IMR-90 (cell line): ENCODE measurements at regions not wholly inside any gene's neighbourhood (a gene's known extent, or its start where the extent isn't known, plus 50 kb on each side); places are given as distances from the start of the nearest gene placed in this dataset.

Source experiments
- ATAC-seq: fragments of 200-7000 bp; cut with Tn5 transposase; 2 replicates; pipeline ENCODE4 v1.9.1; 2020; ENCODE audit warnings: low read depth, mild to moderate bottlenecking, moderate library complexity
- BruUV-seq: library from RNA; stranded (reverse); fragments of 400-500 nt; replicated peaks from 2 replicates; lab custom pipeline; 2021; lab: Mats Ljungman, UMichigan
- CTCF ChIA-PET: fragments of 300-600 bp; formaldehyde crosslinking; extraction: SDS; loops from one replicate; lab custom pipeline; 2021; ENCODE audit warnings: antibody characterized with exemption; lab: Yijun Ruan, JAX
- POLR2A ChIA-PET: fragments of 300-600 bp; sonication (Branson Sonifier 250); formaldehyde crosslinking; loops from one replicate; lab custom pipeline; 2022; ENCODE audit warnings: antibody characterized with exemption; ENCODE audit not compliant: unreplicated experiment; lab: Charles Lee
- DNase-seq: peaks from one replicate; pipeline ENCODE4 v3.0.0; 2013
- H2AFZ ChIP-seq: replicated peaks from 2 replicates; pipeline ENCODE3; 2013; ENCODE audit warnings: low read length, mild to moderate bottlenecking; ENCODE audit not compliant: poor library complexity
- H2AK5ac ChIP-seq: 2 replicates; pipeline ENCODE4 v1.6.1; 2013; ENCODE audit warnings: low read depth, low read length, inconsistent platforms
- H2AK9ac ChIP-seq: replicated peaks from 2 replicates; pipeline ENCODE3; 2013; ENCODE audit warnings: mild to moderate bottlenecking, low read depth, low read length, moderate library complexity; ENCODE audit not compliant: poor library complexity
- H2BK120ac ChIP-seq: 2 replicates; pipeline ENCODE4 v1.6.1; 2013; ENCODE audit warnings: low read depth, low read length, inconsistent platforms
- H2BK15ac ChIP-seq: 3 replicates; pipeline ENCODE4 v1.6.1; 2013; ENCODE audit warnings: low read depth, low read length, inconsistent platforms
- H2BK20ac ChIP-seq: 2 replicates; pipeline ENCODE4 v1.6.1; 2013; ENCODE audit warnings: low read depth, mild to moderate bottlenecking, inconsistent platforms, low read length, moderate library complexity
- H2BK5ac ChIP-seq: 2 replicates; pipeline ENCODE4 v1.6.1; 2013; ENCODE audit warnings: mild to moderate bottlenecking, low read depth, low read length, inconsistent platforms; ENCODE audit not compliant: poor library complexity, severe bottlenecking
- H3K14ac ChIP-seq: replicated peaks from 2 replicates; pipeline ENCODE4 v1.6.1; 2013; ENCODE audit warnings: low read depth, low read length, inconsistent platforms
- H3K18ac ChIP-seq: 2 replicates; pipeline ENCODE4 v1.6.1; 2013; ENCODE audit warnings: low read depth, low read length, control low read depth
- H3K23ac ChIP-seq: 2 replicates; pipeline ENCODE4 v1.6.1; 2013; ENCODE audit warnings: low read depth, low read length, inconsistent platforms
- H3K27ac ChIP-seq: 2 replicates; pipeline ENCODE4 v1.5.1; 2013; ENCODE audit warnings: mild to moderate bottlenecking, control low read depth, low read length; ENCODE audit not compliant: insufficient read depth
- H3K27me3 ChIP-seq: 2 replicates; pipeline ENCODE4 v1.6.1; 2013; ENCODE audit warnings: low read length; ENCODE audit not compliant: control insufficient read depth, insufficient read depth
- H3K36me3 ChIP-seq: 2 replicates; pipeline ENCODE4 v1.6.1; 2013; ENCODE audit warnings: low read length, mixed read lengths; ENCODE audit not compliant: control insufficient read depth, insufficient read depth
- H3K4ac ChIP-seq: 2 replicates; pipeline ENCODE4 v1.6.1; 2013; ENCODE audit warnings: low read depth, low read length, inconsistent platforms
- H3K4me1 ChIP-seq: 2 replicates; pipeline ENCODE4 v1.6.1; 2013; ENCODE audit warnings: low read length, mixed read lengths; ENCODE audit not compliant: control insufficient read depth, insufficient read depth
- H3K4me2 ChIP-seq: 2 replicates; pipeline ENCODE4 v1.6.1; 2013; ENCODE audit warnings: low read depth, mild to moderate bottlenecking, control low read depth, low read length, moderate library complexity
- H3K4me3 ChIP-seq: 2 replicates; pipeline ENCODE4 v1.5.1; 2013; ENCODE audit warnings: low read depth, mild to moderate bottlenecking, control low read depth, low read length, moderate library complexity; ENCODE audit not compliant: insufficient read depth
- H3K56ac ChIP-seq: 2 replicates; pipeline ENCODE4 v1.6.1; 2013; ENCODE audit warnings: low read length, inconsistent platforms; ENCODE audit not compliant: insufficient read depth; ENCODE audit errors: extremely low read depth
- H3K79me1 ChIP-seq, 2 experiments: 2 replicates each; pipeline ENCODE4 v1.6.1; 2013; ENCODE audit warnings: low read length in 2 of 2, inconsistent platforms in 1 of 2, low read depth in 1 of 2
- H3K9ac ChIP-seq: 2 replicates; pipeline ENCODE4 v1.6.1; 2013; ENCODE audit warnings: low read depth, low read length, control low read depth
- H3K9me1 ChIP-seq: 2 replicates; pipeline ENCODE4 v1.6.1; 2013; ENCODE audit warnings: low read length, inconsistent platforms; ENCODE audit not compliant: insufficient read depth
- H3K9me3 ChIP-seq: 2 replicates; pipeline ENCODE4 v1.6.1; 2013; ENCODE audit warnings: low read length; ENCODE audit not compliant: control insufficient read depth, insufficient read depth
- H4K20me1 ChIP-seq: 2 replicates; pipeline ENCODE4 v1.6.1; 2013; ENCODE audit warnings: low read length, inconsistent platforms; ENCODE audit not compliant: insufficient read depth
- H4K5ac ChIP-seq: 2 replicates; pipeline ENCODE4 v1.6.1; 2013; ENCODE audit warnings: mild to moderate bottlenecking, low read depth, low read length, control low read depth
- H4K8ac ChIP-seq, 2 experiments: 2 replicates each; pipeline ENCODE4 v1.6.1; 2013; ENCODE audit warnings: low read depth in 2 of 2, low read length in 2 of 2, control low read depth in 1 of 2, inconsistent platforms in 1 of 2
- H4K91ac ChIP-seq: 2 replicates; pipeline ENCODE4 v1.6.1; 2013; ENCODE audit warnings: low read depth, low read length, inconsistent platforms; ENCODE audit not compliant: insufficient read depth
- CHD1 ChIP-seq: IDR thresholded peaks from 2 replicates; pipeline ENCODE4 v1.6.1; 2012; ENCODE audit warnings: low read depth, low read length, improper control_type of control experiment
- CTCF ChIP-seq: conservative IDR thresholded peaks from 2 replicates; pipeline ENCODE4 v1.5.1; 2012; ENCODE audit warnings: mild to moderate bottlenecking, low read depth, low read length, improper control_type of control experiment
- ELK1 ChIP-seq: fragments of 150-350 bp; IDR thresholded peaks from 2 replicates; pipeline ENCODE4 v1.6.1; 2016; ENCODE audit warnings: low read depth, mild to moderate bottlenecking, low read length, moderate library complexity, borderline replicate concordance
- FOS ChIP-seq: fragments of 150-350 bp; IDR thresholded peaks from 2 replicates; pipeline ENCODE4 v1.6.1; 2016; ENCODE audit warnings: low read depth, low read length
- MAFK ChIP-seq: IDR thresholded peaks from 2 replicates; pipeline ENCODE4 v1.6.1; 2012; ENCODE audit warnings: low read depth, low read length, improper control_type of control experiment
- RAD21 ChIP-seq: IDR thresholded peaks from 2 replicates; pipeline ENCODE4 v1.6.1; 2012; ENCODE audit warnings: low read length, improper control_type of control experiment
- RCOR1 ChIP-seq: IDR thresholded peaks from 2 replicates; pipeline ENCODE4 v1.6.1; 2012; ENCODE audit warnings: mild to moderate bottlenecking, low read length, improper control_type of control experiment; ENCODE audit not compliant: insufficient replicate concordance
- RFX5 ChIP-seq: IDR thresholded peaks from 2 replicates; pipeline ENCODE4 v1.8.0; 2012; ENCODE audit warnings: low read depth, mild to moderate bottlenecking, low read length, moderate library complexity
- USF2 ChIP-seq: fragments of 150-350 bp; IDR thresholded peaks from 2 replicates; pipeline ENCODE4 v1.6.1; 2017; ENCODE audit warnings: mild to moderate bottlenecking, antibody characterized with exemption, low read length, low read depth
- WGBS, 2 experiments: methylation state at CpG; one replicate each; pipeline versions ENCODE4 v1.1.5 to v1.1.7; 2013; ENCODE audit warnings: missing lambda C conversion rate in 2 of 2; ENCODE audit not compliant: insufficient read length in 1 of 2; ENCODE audit errors: extremely low coverage in 2 of 2; 5-methylcytosine and 5-hydroxymethylcytosine counted together
- dilution Hi-C: fragments of 300-500 bp; cut with HindIII; formaldehyde crosslinking; loops from one replicate; pipeline ENCODE4 v1.14.3; 2018; ENCODE audit warnings: low sequenced_read_pairs; ENCODE audit not compliant: unreplicated experiment
- in situ Hi-C: fragments of 300-500 bp; cut with MboI; formaldehyde crosslinking; loops from 3 replicates; pipeline ENCODE4 v1.14.3; 2019; ENCODE audit warnings: low sequenced_read_pairs, inconsistent platforms, mixed read lengths
- intact Hi-C: fragments of 100-400 bp; cut with micrococcal nuclease; formaldehyde crosslinking; loops from 2 replicates; pipeline ENCODE4 v1.10.0; 2022

- H4K91ac ChIP-seq = no peak overlapping the region
- no peak overlapping the region for H2BK5ac ChIP-seq
- no peak overlapping the region for H3K4me2 ChIP-seq
- ATAC-seq = no peak
- DNase-seq = no peak
- intact Hi-C loops = no loop called here
- TF ChIP-seq RCOR1 = no peak
- no peak for TF ChIP-seq CTCF
- TF ChIP-seq USF2 = no peak
- TF ChIP-seq MAFK = no peak
- no peak for TF ChIP-seq CHD1
- TF ChIP-seq ELK1 = no peak
- no peak for TF ChIP-seq RFX5
- no peak for TF ChIP-seq FOS
- TF ChIP-seq RAD21 = no peak
- H3K36me3 ChIP-seq = no peaks in the 10 kb centered on the region
- no peak overlapping the region for H4K8ac ChIP-seq
- H4K5ac ChIP-seq = no peak overlapping the region
- in situ Hi-C loops = no loop called here
- ChIA-PET POLR2A (no interaction called here), CTCF (no interaction called here)
- no peak overlapping the region for H3K14ac ChIP-seq
- no peak overlapping the region for H2BK120ac ChIP-seq
- H3K4me3 ChIP-seq = no peak overlapping the region
- no peak overlapping the region for H2BK15ac ChIP-seq
- dilution Hi-C loops = no loop called here
- H2AK9ac ChIP-seq = no peak overlapping the region
- H3K9me1 ChIP-seq = no peaks in the 10 kb centered on the region; the same call in none of the 2 replicates
- BruUV-seq = no TSS peak
- H3K18ac ChIP-seq = no peak overlapping the region
- H2AFZ ChIP-seq = no peak overlapping the region
- peaks cover 11% of the 10 kb centered on the region for H3K4me1 ChIP-seq
- H3K9ac ChIP-seq = no peak overlapping the region
- no peaks in the 10 kb centered on the region for H4K20me1 ChIP-seq
- H3K79me1 ChIP-seq = no peaks in the 10 kb centered on the region
- H3K56ac ChIP-seq = no peak overlapping the region
- H3K27me3 ChIP-seq = no peaks in the 10 kb centered on the region
- H3K27ac ChIP-seq = no peak overlapping the region
- H3K9me3 ChIP-seq = no peaks in the 10 kb centered on the region
- no CpG with 5 or more reads among the region's 1 CpG for WGBS, 2 experiments
- H3K23ac ChIP-seq = no peak overlapping the region
- H3K4ac ChIP-seq = no peak overlapping the region
- H2BK20ac ChIP-seq = no peak overlapping the region
- H2AK5ac ChIP-seq = no peak overlapping the region
These were observed 269.5 kb downstream of the ALDH8A1 start for GRCh38 chr6:134680433-134680832.
